ENCODE measurements at regions not wholly inside any gene's neighbourhood (a gene's known extent, or its start where the extent isn't known, plus 50 kb on each side); places are given as distances from the start of the nearest gene placed in this dataset.

GRCh38 chr5:66337626-66338226 is 193.6 kb downstream of the SREK1 start:
- no peak overlapping the region for H3K4me3 ChIP-seq (ENCODE audit: low read length)
- TF ChIP-seq, protein P1, sequence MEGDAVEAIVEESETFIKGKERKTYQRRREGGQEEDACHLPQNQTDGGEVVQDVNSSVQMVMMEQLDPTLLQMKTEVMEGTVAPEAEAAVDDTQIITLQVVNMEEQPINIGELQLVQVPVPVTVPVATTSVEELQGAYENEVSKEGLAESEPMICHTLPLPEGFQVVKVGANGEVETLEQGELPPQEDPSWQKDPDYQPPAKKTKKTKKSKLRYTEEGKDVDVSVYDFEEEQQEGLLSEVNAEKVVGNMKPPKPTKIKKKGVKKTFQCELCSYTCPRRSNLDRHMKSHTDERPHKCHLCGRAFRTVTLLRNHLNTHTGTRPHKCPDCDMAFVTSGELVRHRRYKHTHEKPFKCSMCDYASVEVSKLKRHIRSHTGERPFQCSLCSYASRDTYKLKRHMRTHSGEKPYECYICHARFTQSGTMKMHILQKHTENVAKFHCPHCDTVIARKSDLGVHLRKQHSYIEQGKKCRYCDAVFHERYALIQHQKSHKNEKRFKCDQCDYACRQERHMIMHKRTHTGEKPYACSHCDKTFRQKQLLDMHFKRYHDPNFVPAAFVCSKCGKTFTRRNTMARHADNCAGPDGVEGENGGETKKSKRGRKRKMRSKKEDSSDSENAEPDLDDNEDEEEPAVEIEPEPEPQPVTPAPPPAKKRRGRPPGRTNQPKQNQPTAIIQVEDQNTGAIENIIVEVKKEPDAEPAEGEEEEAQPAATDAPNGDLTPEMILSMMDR (conservative IDR thresholded peaks at IDR 0.05; ENCODE audit: low read depth, low read length), result no peak
- DNase-seq (ENCODE audit: low read depth), result no peak

DNA sequence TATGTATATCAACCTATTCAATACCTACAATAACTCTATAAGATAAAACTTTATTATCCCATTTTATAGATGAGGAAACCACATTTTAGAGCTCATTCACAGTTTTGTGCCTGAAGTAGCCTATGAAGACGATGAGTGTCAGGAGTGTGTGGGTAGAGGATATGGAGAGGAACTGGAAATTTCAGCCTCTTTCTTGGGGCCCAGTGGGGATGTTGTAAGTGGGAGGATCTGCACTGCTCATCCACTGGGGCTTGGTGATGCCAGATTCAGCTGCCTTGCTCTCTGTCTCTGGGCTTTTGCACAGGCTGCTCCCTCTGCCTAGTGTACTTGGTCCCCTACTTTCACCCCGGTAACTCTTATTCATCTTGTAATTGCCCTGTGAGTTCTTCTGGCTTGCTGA is 194.7 kb downstream of the SREK1 start:
- no peak overlapping the region for H3K4me3 ChIP-seq (ENCODE audit: low read length)

DNA sequence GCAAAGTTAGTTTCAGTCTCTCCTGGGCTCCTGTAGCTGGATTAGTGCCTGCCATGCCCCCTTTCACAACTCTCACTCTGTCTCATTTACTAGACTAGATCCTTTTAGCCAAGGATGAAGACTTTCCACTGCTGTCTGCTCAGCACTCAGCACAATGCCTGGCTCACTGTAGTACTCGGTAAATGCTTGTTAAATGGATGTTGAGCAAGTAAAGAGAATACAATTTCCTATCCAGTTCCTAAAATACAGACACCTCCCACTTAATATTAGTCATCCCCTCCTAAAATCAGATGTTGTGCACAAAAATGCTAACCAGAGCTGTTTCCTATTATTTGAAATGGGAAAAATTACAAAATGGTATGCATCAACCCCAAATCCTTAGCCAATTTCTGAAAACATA is 195.8 kb downstream of the SREK1 start:
- H3K4me3 ChIP-seq (ENCODE audit: low read length), result no peak overlapping the region
- TF ChIP-seq, protein P1 (conservative IDR thresholded peaks at IDR 0.05; ENCODE audit: low read depth, low read length), result no peak
- DNase-seq (ENCODE audit: low read depth), result no peak

More for the DNA sequence above, 194.7 kb downstream of the SREK1 start:
- no peak for DNase-seq (ENCODE audit: low read depth)
- TF ChIP-seq, protein P1 (conservative IDR thresholded peaks at IDR 0.05; ENCODE audit: low read depth, low read length), result no peak

DNA sequence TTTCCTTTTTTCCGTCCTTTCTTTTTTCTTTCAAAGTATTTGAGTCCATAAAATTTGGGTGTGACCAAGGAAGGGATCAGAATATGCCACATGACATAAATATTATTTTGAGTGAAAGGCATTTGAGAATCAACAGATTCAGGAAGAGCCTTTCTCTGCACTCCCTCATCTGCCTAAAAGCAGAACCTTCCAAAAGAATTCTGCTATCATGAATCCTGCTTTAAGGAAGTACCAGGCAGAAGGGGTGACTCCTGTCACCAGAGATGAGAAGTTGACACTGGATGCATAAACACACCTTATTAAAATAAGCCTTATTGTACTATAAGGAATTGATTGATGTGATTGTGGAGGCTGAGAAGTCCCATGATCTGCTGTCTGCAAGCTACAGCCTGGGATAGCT is 196.7 kb downstream of the SREK1 start:
- no peak for DNase-seq (ENCODE audit: low read depth)
- TF ChIP-seq, protein P1 (conservative IDR thresholded peaks at IDR 0.05; ENCODE audit: low read depth, low read length), result no peak
- no peak overlapping the region for H3K4me3 ChIP-seq (ENCODE audit: low read length)

DNA sequence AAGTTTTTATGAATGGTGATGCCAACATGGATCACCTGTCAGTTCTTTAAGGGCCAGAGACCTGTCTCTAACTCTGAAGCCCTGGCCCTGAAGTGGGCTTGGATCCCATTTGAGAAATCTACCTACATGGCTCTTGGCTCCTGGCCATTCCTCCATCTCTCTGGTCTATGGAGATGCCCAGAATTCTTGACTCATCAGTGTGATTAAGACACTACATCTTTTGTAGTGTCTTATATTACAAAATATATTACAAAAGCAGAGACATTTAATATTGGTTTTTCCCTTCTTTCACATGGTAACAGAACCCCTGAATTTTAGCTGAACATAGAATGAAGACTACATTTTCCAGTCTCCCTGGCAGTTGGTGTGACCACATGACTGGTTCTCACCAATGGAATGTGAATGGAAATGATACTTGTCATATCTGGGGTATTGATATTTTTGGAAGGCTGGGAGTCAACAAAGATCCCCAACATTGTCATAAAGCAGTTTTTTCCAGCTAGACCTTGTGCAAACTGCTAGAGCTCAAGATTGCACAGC is 198.3 kb downstream of the SREK1 start:
- DNase-seq (ENCODE audit: low read depth), result no peak
- TF ChIP-seq, protein P1 (conservative IDR thresholded peaks at IDR 0.05; ENCODE audit: low read depth, low read length), result no peak
- H3K4me3 ChIP-seq (ENCODE audit: low read length), result no peak overlapping the region

GRCh38 chr5:66343370-66344071 is 199.4 kb downstream of the SREK1 start:
- DNase-seq (ENCODE audit: low read depth), result no peak
- H3K4me3 ChIP-seq (ENCODE audit: low read length), result no peak overlapping the region
- TF ChIP-seq, protein P1 (conservative IDR thresholded peaks at IDR 0.05; ENCODE audit: low read depth, low read length), result no peak

- TF ChIP-seq, protein P1 (conservative IDR thresholded peaks at IDR 0.05; ENCODE audit: low read depth, low read length), result no peak
- H3K4me3 ChIP-seq (ENCODE audit: low read length), result no peak overlapping the region
- no peak for DNase-seq (ENCODE audit: low read depth)
Observed at GRCh38 chr5:66344544-66344943, 200.4 kb downstream of the SREK1 start.

All from retinal pigment epithelial cell (primary cell).